Osteocyte (in vitro differentiated cells): ENCODE measurements at regions not wholly inside any gene's neighbourhood (a gene's known extent, or its start where the extent isn't known, plus 50 kb on each side); places are given as distances from the start of the nearest gene placed in this dataset.

Experiments used
- DNase-seq: peaks from one replicate; pipeline ENCODE4 v3.0.0; 2021; ENCODE audit warnings: mixed read lengths; ENCODE audit not compliant: unreplicated experiment; ENCODE audit errors: extremely low spot score
- H3K27ac Mint-ChIP-seq: one replicate; pipeline ENCODE4 v1.8.0; 2021; ENCODE audit warnings: mild to moderate bottlenecking, mixed read lengths; ENCODE audit not compliant: unreplicated experiment
- H3K27me3 Mint-ChIP-seq: one replicate; pipeline ENCODE4 v1.8.0; 2021; ENCODE audit warnings: mixed read lengths; ENCODE audit not compliant: unreplicated experiment
- H3K36me3 Mint-ChIP-seq: one replicate; pipeline ENCODE4 v1.8.0; 2021; ENCODE audit warnings: mixed read lengths; ENCODE audit not compliant: unreplicated experiment
- H3K4me1 Mint-ChIP-seq: one replicate; pipeline ENCODE4 v1.8.0; 2021; ENCODE audit warnings: mixed read lengths; ENCODE audit not compliant: unreplicated experiment
- H3K4me3 Mint-ChIP-seq: one replicate; pipeline ENCODE4 v1.8.0; 2021; ENCODE audit warnings: mild to moderate bottlenecking, moderate library complexity, mixed read lengths; ENCODE audit not compliant: unreplicated experiment
- H3K9me3 Mint-ChIP-seq: one replicate; pipeline ENCODE4 v1.8.0; 2021; ENCODE audit warnings: mixed read lengths; ENCODE audit not compliant: unreplicated experiment
- TF ChIP-seq, protein P1 (sequence below): fragments of 200-600 bp; sonication (generic); IDR thresholded peaks from 2 replicates; pipeline ENCODE4 v1.5.0; 2021; ENCODE audit warnings: antibody characterized with exemption, mild to moderate bottlenecking, moderate library complexity

DNA sequence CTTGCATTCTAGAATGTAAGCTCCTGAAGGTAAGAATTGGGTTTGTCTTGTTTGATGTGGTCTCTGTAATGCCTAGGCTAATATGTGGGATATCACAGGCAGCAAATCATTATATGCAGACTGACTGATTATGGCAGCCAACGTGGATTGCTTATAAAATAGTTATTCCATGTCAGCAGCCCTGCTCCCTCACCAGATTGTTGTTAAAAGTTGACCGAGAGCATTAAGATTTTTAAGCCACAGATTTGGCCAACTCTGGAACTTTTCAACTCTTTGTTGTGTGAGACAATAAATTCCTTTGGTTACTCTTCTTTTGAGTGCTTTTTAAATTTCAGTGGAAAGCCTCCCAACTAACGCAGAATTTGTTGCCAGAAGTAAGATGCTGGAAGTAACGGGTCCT lies 92.6 kb upstream of the FAM216B start:
- H3K27ac Mint-ChIP-seq, result no peak overlapping the region
- no peak overlapping the region for H3K4me3 Mint-ChIP-seq
- H3K4me1 Mint-ChIP-seq, result no peaks in the 10 kb centered on the region
- H3K9me3 Mint-ChIP-seq, result peaks cover 14% of the 10 kb centered on the region
- H3K36me3 Mint-ChIP-seq, result no peaks in the 10 kb centered on the region
- peaks cover 39% of the 10 kb centered on the region for H3K27me3 Mint-ChIP-seq
- TF ChIP-seq, protein P1, sequence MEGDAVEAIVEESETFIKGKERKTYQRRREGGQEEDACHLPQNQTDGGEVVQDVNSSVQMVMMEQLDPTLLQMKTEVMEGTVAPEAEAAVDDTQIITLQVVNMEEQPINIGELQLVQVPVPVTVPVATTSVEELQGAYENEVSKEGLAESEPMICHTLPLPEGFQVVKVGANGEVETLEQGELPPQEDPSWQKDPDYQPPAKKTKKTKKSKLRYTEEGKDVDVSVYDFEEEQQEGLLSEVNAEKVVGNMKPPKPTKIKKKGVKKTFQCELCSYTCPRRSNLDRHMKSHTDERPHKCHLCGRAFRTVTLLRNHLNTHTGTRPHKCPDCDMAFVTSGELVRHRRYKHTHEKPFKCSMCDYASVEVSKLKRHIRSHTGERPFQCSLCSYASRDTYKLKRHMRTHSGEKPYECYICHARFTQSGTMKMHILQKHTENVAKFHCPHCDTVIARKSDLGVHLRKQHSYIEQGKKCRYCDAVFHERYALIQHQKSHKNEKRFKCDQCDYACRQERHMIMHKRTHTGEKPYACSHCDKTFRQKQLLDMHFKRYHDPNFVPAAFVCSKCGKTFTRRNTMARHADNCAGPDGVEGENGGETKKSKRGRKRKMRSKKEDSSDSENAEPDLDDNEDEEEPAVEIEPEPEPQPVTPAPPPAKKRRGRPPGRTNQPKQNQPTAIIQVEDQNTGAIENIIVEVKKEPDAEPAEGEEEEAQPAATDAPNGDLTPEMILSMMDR, result no peak
- no peak for DNase-seq

DNA sequence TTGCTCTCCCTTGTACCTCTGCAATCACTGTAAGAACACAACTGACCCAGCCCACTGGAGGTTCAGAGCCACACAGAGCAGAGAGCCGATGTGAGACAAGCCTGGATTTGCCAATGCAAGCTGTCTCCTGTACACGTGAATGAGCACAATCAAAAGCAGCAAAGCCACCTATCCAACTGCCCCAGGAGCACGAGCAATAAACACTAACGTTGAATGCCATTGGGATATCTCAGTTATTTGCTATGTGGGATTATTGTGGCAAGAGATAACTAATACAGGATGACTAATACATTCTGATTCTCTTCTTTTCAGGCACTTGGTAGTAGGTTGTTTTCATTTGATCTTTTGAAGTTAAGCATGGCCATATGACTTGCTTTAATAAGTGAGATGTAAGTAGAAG lies 85.2 kb upstream of the FAM216B start:
- Mint-ChIP-seq H3K9me3 (peaks cover 9% of the 10 kb centered on the region), H3K36me3 (no peaks in the 10 kb centered on the region), H3K27me3 (peaks cover 34% of the 10 kb centered on the region), H3K4me3 (no peak overlapping the region), H3K4me1 (no peaks in the 10 kb centered on the region), H3K27ac (no peak overlapping the region)
- DNase-seq, result no peak
- TF ChIP-seq, protein P1, result no peak

DNA sequence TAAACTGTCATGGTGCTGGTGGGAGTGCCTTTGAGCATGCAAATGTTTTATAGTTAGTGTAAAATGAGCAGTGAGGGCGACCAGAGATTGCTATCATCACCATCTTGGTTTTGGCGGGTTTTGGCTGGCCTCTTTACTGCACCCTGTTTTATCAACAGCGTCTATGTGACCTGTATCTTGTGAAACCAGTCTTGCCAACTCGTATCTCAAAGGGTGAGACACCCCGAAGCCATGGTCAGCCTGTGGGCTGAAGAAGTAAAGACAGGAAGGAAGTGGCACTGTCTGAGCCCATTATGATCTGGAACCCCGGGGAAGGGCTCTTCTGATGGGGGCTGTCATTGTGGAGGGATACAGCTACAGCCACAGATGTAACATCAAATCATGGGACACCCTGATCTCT lies 81.5 kb upstream of the FAM216B start:
- no peaks in the 10 kb centered on the region for H3K9me3 Mint-ChIP-seq
- H3K4me1 Mint-ChIP-seq, result no peaks in the 10 kb centered on the region

DNA sequence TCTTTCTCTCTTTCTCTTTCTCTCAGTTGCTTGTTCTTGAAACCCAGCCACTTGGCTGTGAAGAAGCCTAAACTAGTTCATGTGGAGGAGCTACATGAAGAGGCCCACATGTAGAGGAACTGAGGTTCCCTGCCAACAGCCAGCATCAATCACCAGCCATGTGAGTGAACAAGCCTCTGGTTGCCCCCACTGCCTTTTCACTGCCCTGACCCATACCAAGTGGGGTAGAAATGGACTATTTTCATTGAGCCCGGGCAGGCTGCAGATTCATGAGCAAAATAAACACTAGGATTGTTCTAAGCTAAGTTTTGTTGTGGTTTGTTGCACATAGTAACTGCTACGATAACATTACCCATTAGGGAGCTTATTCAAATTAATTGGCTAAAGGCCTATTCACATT lies 78.7 kb upstream of the FAM216B start:
- Mint-ChIP-seq H3K36me3 (no peaks in the 10 kb centered on the region), H3K4me3 (no peak overlapping the region), H3K27me3 (peaks cover 19% of the 10 kb centered on the region), H3K9me3 (no peaks in the 10 kb centered on the region), H3K27ac (no peak overlapping the region), H3K4me1 (no peaks in the 10 kb centered on the region)
- DNase-seq, result no peak
- TF ChIP-seq, protein P1, result no peak

More for the DNA sequence above, 81.5 kb upstream of the FAM216B start:
- H3K4me3 Mint-ChIP-seq, result no peak overlapping the region
- H3K27ac Mint-ChIP-seq, result no peak overlapping the region
- TF ChIP-seq, protein P1, result no peak
- DNase-seq, result no peak
- peaks cover 20% of the 10 kb centered on the region for H3K27me3 Mint-ChIP-seq
- no peaks in the 10 kb centered on the region for H3K36me3 Mint-ChIP-seq

DNA sequence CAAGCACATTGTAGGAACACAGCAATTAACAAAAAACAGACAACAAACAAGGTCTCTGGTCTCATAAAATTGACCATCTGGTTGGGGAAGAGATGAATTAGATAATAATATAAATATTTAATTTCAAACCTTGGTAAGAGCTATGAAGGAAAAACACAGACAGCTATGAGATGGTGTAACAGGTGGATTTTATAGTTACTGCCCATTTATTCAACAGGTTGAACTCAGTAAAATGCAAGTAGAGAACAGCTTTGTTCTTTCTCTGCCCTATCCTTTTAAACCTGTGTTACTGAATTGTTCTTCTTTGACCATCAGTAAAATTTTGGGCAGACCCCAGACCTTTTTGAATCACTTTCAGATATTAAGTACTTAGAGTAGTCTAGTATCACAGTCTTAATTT lies 77.6 kb upstream of the FAM216B start:
- Mint-ChIP-seq H3K9me3 (no peaks in the 10 kb centered on the region), H3K27ac (no peak overlapping the region), H3K36me3 (no peaks in the 10 kb centered on the region), H3K4me1 (no peaks in the 10 kb centered on the region), H3K27me3 (peaks cover 11% of the 10 kb centered on the region), H3K4me3 (no peak overlapping the region)
- no peak for DNase-seq
- TF ChIP-seq, protein P1, result no peak
